ENCODE measurements at regions not wholly inside any gene's neighbourhood (a gene's known extent, or its start where the extent isn't known, plus 50 kb on each side); places are given as distances from the start of the nearest gene placed in this dataset.

GRCh38 chr6:40724886-40725285 is 137.7 kb upstream of the LRFN2 start:
- TF ChIP-seq POLR2A (IDR thresholded peaks at IDR 0.05; ENCODE audit: low read depth), result no peak
- no peak for TF ChIP-seq CTCF (IDR thresholded peaks at IDR 0.05)
- TF ChIP-seq EP300 (IDR thresholded peaks at IDR 0.05), result no peak
- TF ChIP-seq POLR2AphosphoS5 (IDR thresholded peaks at IDR 0.05), result no peak
